ENCODE measurements at regions not wholly inside any gene's neighbourhood (a gene's known extent, or its start where the extent isn't known, plus 50 kb on each side); places are given as distances from the start of the nearest gene placed in this dataset.

GRCh38 chr1:79899914-79900313 is 893.4 kb upstream of the ADGRL4 start (continued):
- TF ChIP-seq ZNF30 (CRISPR knock-in tag; IDR thresholded peaks at IDR 0.05), result no peak
- TF ChIP-seq TOPORS (CRISPR knock-in tag; IDR thresholded peaks at IDR 0.05), result no peak
- no peak for TF ChIP-seq TBP (CRISPR knock-in tag; IDR thresholded peaks at IDR 0.05)
- TF ChIP-seq ETV6 (CRISPR knock-in tag; conservative IDR thresholded peaks at IDR 0.05), result no peak
- TF ChIP-seq ZNF230 (CRISPR knock-in tag; IDR thresholded peaks at IDR 0.05), result no peak

- no peak overlapping the region for H3K4me2 ChIP-seq (ENCODE audit: low read depth, low read length)
- no peaks in the 10 kb centered on the region for H3K36me3 ChIP-seq (replicated peaks in 1 of 2; ENCODE audit: control insufficient read depth in 1 of 2, insufficient read depth in 2 of 2, low read length in 2 of 2)
- no peak for DNase-seq (ENCODE audit: low spot score)
- CTCF ChIA-PET (ENCODE audit: low intra/inter-chr PET ratio, low total read pairs), result no interaction called here
- no peak for ATAC-seq
- no peaks in the 10 kb centered on the region; a peak in 1 of 5 replicates for H3K27me3 ChIP-seq (ENCODE audit: control insufficient read depth in 1 of 2, insufficient read depth in 2 of 2, low read length in 2 of 2)
- intact Hi-C loops (cut with micrococcal nuclease; ENCODE audit: unreplicated experiment) (no loop called here), in situ Hi-C loops (cut with HindIII; ENCODE audit: extremely low pct_ligation_motif_present, low pct_unique_long_range_greater_than_20kb) (no loop called here)
- peaks cover 70% of the 10 kb centered on the region for H3K9me3 ChIP-seq (ENCODE audit: low read length)
- no peak for FAIRE-seq
- H3K9ac ChIP-seq (ENCODE audit: insufficient read depth, low read depth, low read length), result no peak overlapping the region
- H3K79me2 ChIP-seq (ENCODE audit: insufficient read depth, low read length), result no peaks in the 10 kb centered on the region
- no peaks in the 10 kb centered on the region for H3K4me1 ChIP-seq (ENCODE audit: insufficient read depth, low read length)
- 8% methylated on average over 1 of the region's 2 CpGs for WGBS (ENCODE audit: low lambda C conversion rate)
- no TSS peak for BruUV-seq (replicated peaks)
- no peaks in the 10 kb centered on the region for H4K20me1 ChIP-seq (ENCODE audit: insufficient read depth, low read length)
- H3K4me3 ChIP-seq (replicated peaks in 1 of 3; ENCODE audit: insufficient read depth in 1 of 3, low read depth in 2 of 3, low read length in 3 of 3), result no peak overlapping the region
- no peak overlapping the region for H2AFZ ChIP-seq (ENCODE audit: low read length)
- POLR2A ChIA-PET, result no interaction called here
- H3K27ac ChIP-seq (ENCODE audit: extremely low read length, insufficient read depth, low read length), result no peak overlapping the region
- TF ChIP-seq HNRNPLL (IDR thresholded peaks at IDR 0.05; ENCODE audit: low read depth, low read length, poor library complexity, severe bottlenecking) (no peak), JUND (CRISPR knock-in tag; IDR thresholded peaks at IDR 0.05) (no peak), PITX1 (CRISPR knock-in tag; IDR thresholded peaks at IDR 0.05) (no peak), CBX2 (IDR thresholded peaks at IDR 0.05; ENCODE audit: low read depth, low read length) (no peak), CBX2 (CRISPR knock-in tag; IDR thresholded peaks at IDR 0.05; ENCODE audit: low read depth) (no peak), ZNF510 (CRISPR knock-in tag; IDR thresholded peaks at IDR 0.05; ENCODE audit: low read depth) (no peak), NCOA1 (CRISPR knock-in tag; IDR thresholded peaks at IDR 0.05) (no peak), LRRFIP1 (CRISPR knock-in tag; conservative IDR thresholded peaks at IDR 0.05) (no peak), NFYC (CRISPR knock-in tag; IDR thresholded peaks at IDR 0.05) (no peak), ZSCAN31 (CRISPR knock-in tag; IDR thresholded peaks at IDR 0.05; ENCODE audit: low read depth) (no peak)
- TF ChIP-seq, protein P1, sequence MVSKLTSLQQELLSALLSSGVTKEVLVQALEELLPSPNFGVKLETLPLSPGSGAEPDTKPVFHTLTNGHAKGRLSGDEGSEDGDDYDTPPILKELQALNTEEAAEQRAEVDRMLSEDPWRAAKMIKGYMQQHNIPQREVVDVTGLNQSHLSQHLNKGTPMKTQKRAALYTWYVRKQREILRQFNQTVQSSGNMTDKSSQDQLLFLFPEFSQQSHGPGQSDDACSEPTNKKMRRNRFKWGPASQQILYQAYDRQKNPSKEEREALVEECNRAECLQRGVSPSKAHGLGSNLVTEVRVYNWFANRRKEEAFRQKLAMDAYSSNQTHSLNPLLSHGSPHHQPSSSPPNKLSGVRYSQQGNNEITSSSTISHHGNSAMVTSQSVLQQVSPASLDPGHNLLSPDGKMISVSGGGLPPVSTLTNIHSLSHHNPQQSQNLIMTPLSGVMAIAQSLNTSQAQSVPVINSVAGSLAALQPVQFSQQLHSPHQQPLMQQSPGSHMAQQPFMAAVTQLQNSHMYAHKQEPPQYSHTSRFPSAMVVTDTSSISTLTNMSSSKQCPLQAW (CRISPR knock-in tag; IDR thresholded peaks at IDR 0.05), result no peak
- TF ChIP-seq, protein P2, sequence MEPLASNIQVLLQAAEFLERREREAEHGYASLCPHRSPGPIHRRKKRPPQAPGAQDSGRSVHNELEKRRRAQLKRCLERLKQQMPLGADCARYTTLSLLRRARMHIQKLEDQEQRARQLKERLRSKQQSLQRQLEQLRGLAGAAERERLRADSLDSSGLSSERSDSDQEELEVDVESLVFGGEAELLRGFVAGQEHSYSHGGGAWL (CRISPR knock-in tag; IDR thresholded peaks at IDR 0.05), result no peak
- TF ChIP-seq, protein P3, sequence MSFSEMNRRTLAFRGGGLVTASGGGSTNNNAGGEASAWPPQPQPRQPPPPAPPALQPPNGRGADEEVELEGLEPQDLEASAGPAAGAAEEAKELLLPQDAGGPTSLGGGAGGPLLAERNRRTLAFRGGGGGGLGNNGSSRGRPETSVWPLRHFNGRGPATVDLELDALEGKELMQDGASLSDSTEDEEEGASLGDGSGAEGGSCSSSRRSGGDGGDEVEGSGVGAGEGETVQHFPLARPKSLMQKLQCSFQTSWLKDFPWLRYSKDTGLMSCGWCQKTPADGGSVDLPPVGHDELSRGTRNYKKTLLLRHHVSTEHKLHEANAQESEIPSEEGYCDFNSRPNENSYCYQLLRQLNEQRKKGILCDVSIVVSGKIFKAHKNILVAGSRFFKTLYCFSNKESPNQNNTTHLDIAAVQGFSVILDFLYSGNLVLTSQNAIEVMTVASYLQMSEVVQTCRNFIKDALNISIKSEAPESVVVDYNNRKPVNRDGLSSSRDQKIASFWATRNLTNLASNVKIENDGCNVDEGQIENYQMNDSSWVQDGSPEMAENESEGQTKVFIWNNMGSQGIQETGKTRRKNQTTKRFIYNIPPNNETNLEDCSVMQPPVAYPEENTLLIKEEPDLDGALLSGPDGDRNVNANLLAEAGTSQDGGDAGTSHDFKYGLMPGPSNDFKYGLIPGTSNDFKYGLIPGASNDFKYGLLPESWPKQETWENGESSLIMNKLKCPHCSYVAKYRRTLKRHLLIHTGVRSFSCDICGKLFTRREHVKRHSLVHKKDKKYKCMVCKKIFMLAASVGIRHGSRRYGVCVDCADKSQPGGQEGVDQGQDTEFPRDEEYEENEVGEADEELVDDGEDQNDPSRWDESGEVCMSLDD (CRISPR knock-in tag; IDR thresholded peaks at IDR 0.05; ENCODE audit: borderline replicate concordance), result no peak
- TF ChIP-seq, protein P4, sequence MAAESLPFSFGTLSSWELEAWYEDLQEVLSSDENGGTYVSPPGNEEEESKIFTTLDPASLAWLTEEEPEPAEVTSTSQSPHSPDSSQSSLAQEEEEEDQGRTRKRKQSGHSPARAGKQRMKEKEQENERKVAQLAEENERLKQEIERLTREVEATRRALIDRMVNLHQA (CRISPR knock-in tag; IDR thresholded peaks at IDR 0.05), result no peak
Observed at GRCh38 chr1:79896140-79896539, 889.6 kb upstream of the ADGRL4 start.

All from HepG2 (cell line).